NCI-H1694 (cell line): ENCODE measurements at regions not wholly inside any gene's neighbourhood (a gene's known extent, or its start where the extent isn't known, plus 50 kb on each side); places are given as distances from the start of the nearest gene placed in this dataset.

Experiments
- DNase-seq: peaks from one replicate; lab custom pipeline; 2025; lab: John Stamatoyannopoulos, UW

GRCh38 chr1:8267307-8267706 is 50.6 kb upstream of the SLC45A1 start:
- DNase-seq, result no peak

DNA sequence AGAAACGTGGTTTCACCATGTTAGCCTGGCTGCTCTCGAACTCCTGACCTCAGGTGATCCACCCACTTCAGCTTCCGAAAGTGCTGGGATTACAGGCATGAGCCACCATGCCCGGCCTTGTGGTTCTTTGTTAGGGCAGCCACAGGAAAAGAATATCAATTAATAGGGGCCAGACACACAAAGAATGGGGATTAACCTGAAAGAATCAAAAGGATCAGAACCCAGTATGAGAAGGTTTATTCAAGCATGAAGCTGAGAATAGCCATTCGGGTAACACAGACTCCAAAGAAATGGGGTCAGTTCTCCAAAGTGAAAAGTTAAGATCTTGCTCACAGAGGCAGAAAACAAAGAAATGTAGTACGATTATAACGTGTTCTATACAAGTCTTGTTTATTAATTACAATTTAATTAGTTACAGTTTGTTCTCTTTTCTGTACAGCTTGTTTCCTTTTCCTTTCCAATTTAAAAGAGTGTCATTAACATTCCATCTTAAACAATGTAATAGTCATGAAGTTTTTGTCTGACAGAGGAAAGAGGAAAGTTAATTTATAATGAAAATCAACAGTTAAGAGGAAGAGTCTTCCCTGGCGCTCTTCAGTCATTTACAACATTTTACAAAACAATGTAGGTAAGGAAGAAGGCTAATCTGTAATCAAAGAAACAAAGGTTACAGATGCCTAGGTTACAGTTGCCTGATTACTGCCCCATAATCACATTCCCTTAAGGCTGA is 51.3 kb upstream of the SLC45A1 start:
- no peak for DNase-seq

GRCh38 chr1:8263791-8264190 is 54.1 kb upstream of the SLC45A1 start:
- no peak for DNase-seq

- DNase-seq, result no peak
Observed at GRCh38 chr1:8261398-8261762, 56.5 kb upstream of the SLC45A1 start.

DNA sequence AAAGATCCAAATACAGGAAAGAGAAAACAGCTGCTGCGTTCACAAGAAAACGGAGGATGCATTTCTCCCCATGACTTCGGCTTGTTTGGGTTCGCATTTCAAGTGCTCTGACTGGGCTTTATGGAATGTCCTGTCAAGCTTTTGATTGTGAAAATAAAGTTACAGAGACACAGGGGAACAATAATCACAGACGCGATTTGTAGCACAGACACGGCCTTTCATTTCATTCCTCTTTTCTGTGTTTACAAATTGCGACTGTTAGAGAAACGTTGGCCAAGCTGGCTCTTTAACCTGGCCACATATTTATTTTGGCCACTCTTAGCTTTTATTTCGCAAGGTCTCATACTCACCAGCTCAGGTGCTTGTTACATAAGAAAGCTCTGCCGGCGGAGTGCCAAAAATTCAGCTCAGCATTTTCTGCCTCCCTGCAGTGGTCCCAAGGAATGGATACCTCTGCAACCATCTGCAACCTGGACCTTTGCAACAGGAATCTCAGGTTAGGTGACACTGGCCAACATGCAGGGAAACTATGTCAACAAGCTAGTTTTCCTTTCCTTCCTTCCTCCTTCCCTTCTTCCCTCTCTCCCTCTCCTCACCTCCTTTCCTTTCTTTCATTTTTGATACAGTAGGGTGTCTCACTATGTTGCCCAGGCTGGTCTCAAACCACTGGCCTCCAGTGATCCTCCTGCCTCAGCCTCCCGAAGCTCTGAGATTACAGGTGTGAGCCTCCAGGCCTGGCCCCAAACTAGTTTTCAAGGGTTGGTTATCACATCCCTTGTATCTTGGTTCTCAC is 58.2 kb upstream of the SLC45A1 start:
- DNase-seq, result no peak

DNA sequence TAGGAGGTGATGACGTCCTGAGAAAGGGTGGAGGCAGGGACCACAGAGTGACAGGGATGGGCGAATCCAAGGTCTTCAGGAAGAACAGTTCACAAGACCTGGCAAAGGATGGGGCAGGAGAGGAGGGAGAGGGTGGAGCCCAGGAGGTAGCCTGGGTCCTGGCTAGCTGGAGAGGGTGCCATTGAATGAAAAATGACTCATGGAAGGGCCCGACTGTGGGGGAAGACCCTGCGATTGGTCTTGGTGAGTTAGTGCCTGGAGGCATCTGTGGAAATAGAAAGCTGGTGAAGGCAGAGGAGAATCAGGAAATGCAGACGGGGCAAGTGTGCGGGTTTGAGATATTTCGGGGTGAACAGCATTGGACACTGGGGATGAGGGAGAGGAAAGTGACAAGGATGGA is 60.3 kb upstream of the SLC45A1 start:
- no peak for DNase-seq

DNA sequence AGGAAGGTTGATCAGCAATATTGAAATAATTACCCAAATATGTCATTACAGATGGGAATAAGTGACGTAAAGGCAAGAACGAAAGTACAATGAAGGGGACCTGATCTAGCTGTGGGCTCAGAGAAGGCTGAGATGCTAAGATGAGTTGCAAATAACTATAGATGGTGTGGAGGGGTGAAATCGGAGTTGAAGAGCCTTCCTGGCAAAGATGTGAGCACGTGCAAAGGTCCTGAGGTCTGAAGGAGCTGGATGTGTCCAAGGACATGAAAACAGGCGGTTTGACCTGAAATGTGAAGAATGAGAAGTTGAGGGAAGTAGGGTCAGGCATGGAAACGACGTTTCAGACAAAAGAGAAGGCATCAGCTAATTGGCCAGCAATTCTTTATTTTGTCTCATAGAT is 61.6 kb upstream of the SLC45A1 start:
- no peak for DNase-seq

DNA sequence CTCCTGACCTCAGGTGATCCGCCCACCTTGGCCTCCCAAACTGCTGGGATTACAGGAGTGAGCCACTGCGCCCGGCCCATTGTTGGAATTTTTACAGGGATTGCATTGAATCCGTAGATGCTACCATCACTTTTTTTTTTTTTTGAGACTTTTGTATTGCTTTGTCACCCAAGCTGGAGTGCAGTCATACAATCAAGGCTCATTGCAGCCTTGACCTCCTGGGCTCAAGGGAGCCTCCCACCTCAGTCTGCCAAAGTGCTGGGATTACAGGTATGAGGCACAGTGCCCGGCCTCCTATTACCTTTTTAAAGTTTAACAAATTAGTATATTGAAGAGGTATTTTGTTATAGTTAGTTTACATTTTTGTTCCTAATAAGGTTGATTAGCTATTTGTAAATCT is 62.2 kb upstream of the SLC45A1 start:
- DNase-seq, result no peak

DNA sequence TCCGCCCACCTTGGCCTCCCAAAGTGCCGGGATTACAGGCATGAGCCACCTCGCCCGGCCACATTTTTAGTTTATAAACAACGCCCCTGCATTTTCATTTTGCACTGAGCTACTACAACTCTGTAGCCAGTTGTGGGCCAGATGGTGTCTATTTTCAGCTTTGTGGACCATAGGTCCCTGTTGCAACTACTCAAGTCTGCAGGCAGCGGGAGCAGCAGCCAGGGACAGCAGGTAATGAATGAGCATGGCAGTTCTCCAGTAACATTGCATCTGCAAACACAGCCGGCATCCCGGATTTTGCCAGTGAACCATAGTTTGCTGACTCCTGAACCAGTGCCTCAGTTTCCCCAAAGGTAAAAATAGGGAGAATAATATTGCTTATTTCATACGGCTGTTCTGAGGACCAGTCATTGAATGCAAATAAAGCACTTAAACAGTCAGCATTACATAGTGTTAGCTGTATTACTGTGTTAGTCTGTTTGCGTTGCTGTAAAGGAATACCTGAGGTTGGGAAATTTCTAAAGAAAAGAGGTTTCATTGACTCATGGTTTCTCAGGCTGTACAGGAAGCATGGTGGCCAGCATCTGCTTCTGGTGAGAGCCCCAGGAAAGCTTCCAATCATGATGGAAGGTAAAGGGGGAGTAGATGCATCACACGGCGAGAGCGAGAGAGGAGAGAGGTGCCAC is 65.5 kb upstream of the SLC45A1 start:
- DNase-seq, result peak; percentile 84

- DNase-seq, result no peak
Observed at GRCh38 chr1:8251635-8252034, 66.3 kb upstream of the SLC45A1 start.

DNA sequence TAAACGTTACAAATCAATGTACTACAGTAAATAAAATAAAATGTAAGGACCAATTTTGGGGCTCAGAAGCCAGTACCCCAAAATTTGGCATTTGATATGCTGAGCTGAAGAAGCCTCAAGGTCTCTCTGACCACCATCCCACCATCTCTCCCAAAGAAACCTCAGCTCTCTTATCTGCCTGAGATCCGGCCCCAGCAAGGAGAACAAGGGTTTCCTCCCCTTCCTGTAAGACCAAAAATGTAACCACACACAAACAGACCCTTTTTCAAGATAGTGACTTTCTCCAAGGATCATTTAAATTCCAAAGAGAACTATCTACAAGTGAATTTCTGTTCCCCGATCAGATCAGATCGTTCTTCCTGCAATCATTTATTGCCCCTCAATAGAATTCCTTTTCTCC is 68.1 kb upstream of the SLC45A1 start:
- no peak for DNase-seq

DNA sequence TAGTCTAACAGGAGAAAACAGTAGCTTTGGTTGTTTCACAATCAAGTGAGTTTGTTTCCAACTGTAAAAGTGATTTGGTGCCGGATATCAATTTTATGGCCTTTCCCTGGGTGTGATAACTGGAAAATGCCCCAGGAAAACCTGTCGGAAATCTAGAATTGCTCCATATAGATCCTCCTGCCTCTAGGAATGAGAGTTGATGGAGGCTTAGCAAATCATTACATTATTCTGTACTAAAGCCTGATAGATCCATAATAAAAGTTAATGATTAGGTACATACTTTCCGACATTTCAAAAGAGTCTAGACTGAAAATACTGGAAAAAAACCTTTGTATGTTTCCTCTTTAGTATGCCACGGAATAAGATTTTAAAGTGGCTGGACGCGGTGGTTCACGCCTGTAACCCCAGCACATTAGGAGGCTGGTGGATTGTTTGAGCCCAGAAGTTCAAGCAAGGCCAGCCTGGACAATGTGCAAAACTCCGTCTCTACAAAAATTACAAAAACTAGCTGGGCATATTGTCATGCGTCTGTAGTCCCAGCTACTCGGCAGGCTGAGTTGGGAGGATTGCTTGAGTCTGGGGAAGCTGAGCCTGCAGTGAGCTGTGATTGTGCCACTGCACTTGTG is 70.0 kb upstream of the SLC45A1 start:
- no peak for DNase-seq

GRCh38 chr1:8244304-8244703 is 73.6 kb upstream of the SLC45A1 start:
- DNase-seq, result no peak

DNA sequence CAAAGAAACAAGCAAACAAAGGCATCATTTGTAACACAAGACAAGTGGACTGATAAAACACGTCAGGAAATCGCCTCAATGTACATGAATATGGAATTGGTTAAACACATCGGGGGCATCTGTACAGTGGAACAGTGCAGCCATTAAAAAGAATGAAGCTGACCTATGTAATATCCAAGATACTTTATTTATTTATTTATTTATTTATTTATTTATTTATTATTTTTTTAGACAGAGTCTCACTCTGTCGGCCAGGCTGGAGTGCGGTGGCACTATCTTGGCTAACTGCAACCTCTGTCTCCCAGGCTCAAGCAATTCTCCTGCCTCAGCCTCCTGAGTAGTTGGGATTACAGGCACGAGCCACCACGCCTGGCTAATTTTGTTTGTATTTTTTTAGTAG is 75.4 kb upstream of the SLC45A1 start:
- no peak for DNase-seq

DNA sequence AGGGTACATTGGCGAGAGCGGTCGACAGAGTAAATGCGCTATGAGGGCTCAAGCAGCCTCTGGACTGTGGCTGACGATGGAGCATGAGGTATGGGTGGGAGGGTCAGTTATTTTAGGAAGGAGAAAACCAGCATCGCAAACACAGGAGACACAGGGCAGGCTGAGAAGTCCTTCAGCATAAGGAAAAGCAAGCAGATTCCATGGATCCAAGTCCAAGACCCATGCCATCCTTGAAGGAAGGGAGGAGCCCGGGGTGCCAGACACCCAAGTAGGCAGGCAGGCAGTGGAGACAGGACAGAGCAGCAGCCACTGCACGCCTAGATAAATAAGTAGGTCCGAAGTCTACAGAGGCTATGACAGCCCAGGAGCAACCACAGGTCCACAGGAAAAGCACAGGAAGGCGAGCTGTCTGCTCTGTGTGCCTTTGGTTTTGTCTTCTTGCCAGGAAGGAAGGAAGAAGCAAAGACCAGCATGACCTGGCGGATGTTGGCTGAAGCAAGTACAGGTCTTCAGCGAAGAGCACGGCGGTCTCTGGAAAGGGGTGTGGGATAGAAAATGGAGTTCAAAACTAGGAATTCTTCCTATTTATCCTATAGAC is 76.4 kb upstream of the SLC45A1 start:
- no peak for DNase-seq

DNA sequence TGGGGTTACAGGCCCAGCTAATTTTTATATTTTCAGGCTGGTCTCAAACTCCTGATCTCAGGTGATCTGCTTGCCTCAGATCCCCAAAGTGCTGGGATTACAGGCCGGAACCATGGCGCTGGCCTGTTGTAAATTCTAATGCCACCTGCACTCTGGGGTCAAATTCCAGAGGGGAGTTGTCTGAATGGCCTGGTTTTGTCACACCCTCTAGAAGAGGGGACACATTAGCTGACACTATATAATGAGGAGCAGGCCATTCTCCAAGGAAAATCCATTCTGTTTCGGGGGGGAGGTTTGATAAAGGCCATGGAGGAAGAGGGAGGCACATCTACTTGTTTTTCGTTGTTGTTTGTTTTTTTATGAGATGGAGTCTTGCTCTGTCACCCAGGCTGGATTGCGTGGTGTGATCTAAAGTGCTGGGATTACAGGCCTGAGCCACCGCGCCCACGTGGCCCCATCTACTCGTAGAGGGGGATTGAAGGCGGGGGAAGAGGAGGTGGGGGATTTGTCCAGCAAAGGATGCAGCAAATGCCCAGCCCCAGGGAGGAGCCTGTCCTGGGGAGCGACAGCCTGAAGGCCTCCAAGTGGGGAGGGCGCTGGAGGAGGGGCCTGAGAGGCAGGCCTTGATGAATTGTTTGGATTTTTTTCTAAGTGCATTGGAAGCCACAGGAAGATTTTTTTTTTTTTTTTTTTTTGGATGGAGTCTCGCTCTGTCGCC is 78.4 kb upstream of the SLC45A1 start:
- no peak for DNase-seq

DNA sequence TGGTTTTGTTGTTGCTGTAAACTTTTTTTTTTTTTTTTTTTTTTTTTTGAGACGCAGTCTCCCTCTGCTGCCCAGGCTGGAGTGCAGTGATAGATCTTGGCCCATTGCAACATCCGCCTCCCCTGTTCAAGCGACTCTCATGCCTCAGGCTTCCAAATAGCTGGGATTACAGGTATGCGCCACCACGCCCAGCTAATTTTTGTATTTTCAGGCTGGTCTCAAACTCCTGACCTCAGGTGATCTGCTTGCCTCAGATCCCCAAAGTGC is 78.9 kb upstream of the SLC45A1 start:
- no peak for DNase-seq

- no peak for DNase-seq
Observed at GRCh38 chr1:8238141-8239038, 79.5 kb upstream of the SLC45A1 start.

GRCh38 chr1:8232036-8232757 is 85.7 kb upstream of the SLC45A1 start:
- no peak for DNase-seq

DNA sequence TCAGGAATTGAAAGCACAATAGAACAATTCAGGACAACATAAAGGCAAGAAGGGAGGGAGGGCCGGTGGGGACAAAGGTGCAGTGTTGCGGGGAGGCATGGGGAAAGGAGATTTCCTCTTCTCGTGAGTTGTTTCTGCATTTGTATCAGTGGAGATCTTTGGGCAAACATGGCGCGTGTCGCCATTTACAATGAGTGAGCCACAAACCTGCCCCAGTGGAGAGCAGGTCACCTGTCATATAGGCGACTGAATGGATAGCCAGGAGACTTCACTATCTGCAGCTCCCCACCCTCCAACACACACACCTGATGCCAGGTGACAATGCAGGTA is 87.7 kb upstream of the SLC45A1 start:
- no peak for DNase-seq
